Liver (tissue), 3 donors: ENCODE measurements at regions not wholly inside any gene's neighbourhood (a gene's known extent, or its start where the extent isn't known, plus 50 kb on each side); places are given as distances from the start of the nearest gene placed in this dataset.

Experiments used
- EGR1 ChIP-seq, 2 donors: IDR thresholded peaks; 2 replicates each; pipeline ENCODE4 v1.6.1; 2016 to 2018; ENCODE audit warnings: antibody characterized with exemption in 2 of 2, low read depth in 2 of 2
- MAX ChIP-seq: IDR thresholded peaks from 2 replicates; pipeline ENCODE4 v1.6.1; 2016; ENCODE audit warnings: antibody characterized with exemption
- NR2F2 ChIP-seq: IDR thresholded peaks from 2 replicates; pipeline ENCODE4 v1.6.1; 2016; ENCODE audit warnings: antibody characterized with exemption
- RAD21 ChIP-seq, 2 donors: IDR thresholded peaks; 2 replicates each; pipeline ENCODE4 v1.6.1; 2016; ENCODE audit warnings: antibody characterized with exemption in 2 of 2, mild to moderate bottlenecking in 2 of 2
- SP1 ChIP-seq: IDR thresholded peaks from 2 replicates; pipeline ENCODE4 v1.6.1; 2018; ENCODE audit warnings: antibody characterized with exemption, mild to moderate bottlenecking
- TAF1 ChIP-seq: conservative IDR thresholded peaks from 2 replicates; pipeline ENCODE4 v1.6.1; 2016; ENCODE audit warnings: antibody characterized with exemption, mild to moderate bottlenecking
- TF ChIP-seq, protein P1 (sequence below): fragments of 150-350 bp; IDR thresholded peaks from 2 replicates; pipeline ENCODE4 v1.5.1; 2017; ENCODE audit warnings: improper control_type of control experiment, low read depth, low read length; ENCODE audit not compliant: missing input control
- donor health status: healthy.
- donor health status: healthy.

- no peak for TF ChIP-seq SP1
- TF ChIP-seq MAX = no peak
- TF ChIP-seq, protein P1, sequence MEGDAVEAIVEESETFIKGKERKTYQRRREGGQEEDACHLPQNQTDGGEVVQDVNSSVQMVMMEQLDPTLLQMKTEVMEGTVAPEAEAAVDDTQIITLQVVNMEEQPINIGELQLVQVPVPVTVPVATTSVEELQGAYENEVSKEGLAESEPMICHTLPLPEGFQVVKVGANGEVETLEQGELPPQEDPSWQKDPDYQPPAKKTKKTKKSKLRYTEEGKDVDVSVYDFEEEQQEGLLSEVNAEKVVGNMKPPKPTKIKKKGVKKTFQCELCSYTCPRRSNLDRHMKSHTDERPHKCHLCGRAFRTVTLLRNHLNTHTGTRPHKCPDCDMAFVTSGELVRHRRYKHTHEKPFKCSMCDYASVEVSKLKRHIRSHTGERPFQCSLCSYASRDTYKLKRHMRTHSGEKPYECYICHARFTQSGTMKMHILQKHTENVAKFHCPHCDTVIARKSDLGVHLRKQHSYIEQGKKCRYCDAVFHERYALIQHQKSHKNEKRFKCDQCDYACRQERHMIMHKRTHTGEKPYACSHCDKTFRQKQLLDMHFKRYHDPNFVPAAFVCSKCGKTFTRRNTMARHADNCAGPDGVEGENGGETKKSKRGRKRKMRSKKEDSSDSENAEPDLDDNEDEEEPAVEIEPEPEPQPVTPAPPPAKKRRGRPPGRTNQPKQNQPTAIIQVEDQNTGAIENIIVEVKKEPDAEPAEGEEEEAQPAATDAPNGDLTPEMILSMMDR = no peak
- TF ChIP-seq TAF1 = no peak
- no peak for TF ChIP-seq RAD21 (IDR thresholded peaks at IDR 0.05)
- no peak for TF ChIP-seq EGR1 (IDR thresholded peaks at IDR 0.05; ENCODE audit: low read depth in 2 of 2)
- TF ChIP-seq NR2F2 = no peak
Measured at GRCh38 chr2:58425368-58425767, 184.2 kb upstream of the FANCL start.
